GM23248 (cell line): ENCODE measurements at regions not wholly inside any gene's neighbourhood (a gene's known extent, or its start where the extent isn't known, plus 50 kb on each side); places are given as distances from the start of the nearest gene placed in this dataset.

Experiments used
- EZH2 ChIP-seq: fragments of 200-600 bp; sonication (generic); IDR thresholded peaks from 2 replicates; pipeline ENCODE4 v1.6.1; 2018; ENCODE audit warnings: antibody characterized with exemption, mild to moderate bottlenecking; ENCODE audit not compliant: insufficient read depth, poor library complexity, severe bottlenecking
- EZH2phosphoT487 ChIP-seq: fragments of 200-600 bp; sonication (generic); IDR thresholded peaks from 2 replicates; pipeline ENCODE4 v1.6.1; 2018; ENCODE audit warnings: antibody characterized with exemption, moderate library complexity, mild to moderate bottlenecking, low read depth; ENCODE audit not compliant: insufficient read depth

- no peak for TF ChIP-seq EZH2
- TF ChIP-seq EZH2phosphoT487 = no peak
Measured at GRCh38 chr7:15985587-15986384, 299.3 kb upstream of the MEOX2 start.
